ENCODE measurements at regions not wholly inside any gene's neighbourhood (a gene's known extent, or its start where the extent isn't known, plus 50 kb on each side); places are given as distances from the start of the nearest gene placed in this dataset.

GRCh38 chr5:167631191-167631590, 660.3 kb upstream of the WWC1 start:
- Histone ChIP-seq H3K9me3 (replicated peaks in 1 of 2; ENCODE audit: control insufficient read depth in 1 of 2, insufficient read depth in 1 of 2, low read length in 2 of 2) (no peaks in the 10 kb centered on the region), H3K27ac (ENCODE audit: low read depth in 1 of 2, low read length in 2 of 2) (no peak overlapping the region), H3K36me3 (replicated peaks in 1 of 2; ENCODE audit: control insufficient read depth in 1 of 2, insufficient read depth in 2 of 2, low read length in 2 of 2) (no peaks in the 10 kb centered on the region), H4K20me1 (ENCODE audit: insufficient read depth, low read length) (no peaks in the 10 kb centered on the region), H3K4me1 (ENCODE audit: control insufficient read depth in 1 of 2, insufficient read depth in 2 of 2, low read length in 2 of 2) (no peaks in the 10 kb centered on the region), H3K9ac (ENCODE audit: insufficient read depth, low read length, poor library complexity, severe bottlenecking) (no peak overlapping the region), H3K27me3 (ENCODE audit: control insufficient read depth in 2 of 2, insufficient read depth in 2 of 2, low read length in 2 of 2) (no peaks in the 10 kb centered on the region), H3K4me2 (replicated peaks; ENCODE audit: extremely low read depth, low read length, poor library complexity, severe bottlenecking) (no peak overlapping the region), H3K79me2 (ENCODE audit: insufficient read depth, low read length) (no peaks in the 10 kb centered on the region), H3K4me3 (replicated peaks in 1 of 3; ENCODE audit: low read depth in 2 of 3, low read length in 3 of 3) (no peak overlapping the region), H2AFZ (ENCODE audit: insufficient read depth, low read depth, low read length, poor library complexity, severe bottlenecking) (no peak overlapping the region)
- no peak overlapping the region for H3K27ac Mint-ChIP-seq
- no peaks in the 10 kb centered on the region for H3K36me3 Mint-ChIP-seq
- no peak for DNase-seq
- 83% methylated on average over 5 of the region's 7 CpGs for WGBS (ENCODE audit: insufficient coverage)
- intact Hi-C loops (cut with micrococcal nuclease) = no loop called here
- H3K9me3 Mint-ChIP-seq = peaks cover 0 to 3% (median 1%) of the 10 kb centered on the region in 7 donors
- H3K4me1 Mint-ChIP-seq = no peaks in the 10 kb centered on the region
- H3K27me3 Mint-ChIP-seq (ENCODE audit: low read depth in 3 of 3) = peaks cover 0 to 2% (median 0%) of the 10 kb centered on the region in 3 donors
- no peak overlapping the region for H3K4me3 Mint-ChIP-seq
- TF ChIP-seq CTCF (IDR thresholded peaks at IDR 0.05) = no peak

- 83% methylated on average over 2 of the region's 3 CpGs for WGBS (ENCODE audit: insufficient coverage)
- Histone ChIP-seq H3K4me2 (replicated peaks; ENCODE audit: extremely low read depth, low read length, poor library complexity, severe bottlenecking) (no peak overlapping the region), H2AFZ (ENCODE audit: insufficient read depth, low read depth, low read length, poor library complexity, severe bottlenecking) (no peak overlapping the region), H3K27ac (ENCODE audit: low read depth in 1 of 2, low read length in 2 of 2) (no peak overlapping the region), H3K79me2 (ENCODE audit: insufficient read depth, low read length) (no peaks in the 10 kb centered on the region), H3K4me3 (replicated peaks in 1 of 3; ENCODE audit: low read depth in 2 of 3, low read length in 3 of 3) (no peak overlapping the region), H3K4me1 (ENCODE audit: control insufficient read depth in 1 of 2, insufficient read depth in 2 of 2, low read length in 2 of 2) (no peaks in the 10 kb centered on the region), H3K9me3 (replicated peaks in 1 of 2; ENCODE audit: control insufficient read depth in 1 of 2, insufficient read depth in 1 of 2, low read length in 2 of 2) (no peaks in the 10 kb centered on the region), H3K9ac (ENCODE audit: insufficient read depth, low read length, poor library complexity, severe bottlenecking) (no peak overlapping the region), H3K36me3 (replicated peaks in 1 of 2; ENCODE audit: control insufficient read depth in 1 of 2, insufficient read depth in 2 of 2, low read length in 2 of 2) (no peaks in the 10 kb centered on the region), H3K27me3 (ENCODE audit: control insufficient read depth in 2 of 2, insufficient read depth in 2 of 2, low read length in 2 of 2) (no peaks in the 10 kb centered on the region), H4K20me1 (ENCODE audit: insufficient read depth, low read length) (no peaks in the 10 kb centered on the region)
- no peak for DNase-seq
- Mint-ChIP-seq H3K4me1 (no peaks in the 10 kb centered on the region), H3K27ac (no peak overlapping the region), H3K27me3 (ENCODE audit: low read depth in 3 of 3) (peaks cover 0 to 2% (median 1%) of the 10 kb centered on the region in 3 donors), H3K4me3 (no peak overlapping the region), H3K36me3 (no peaks in the 10 kb centered on the region), H3K9me3 (peaks cover 0 to 5% (median 1%) of the 10 kb centered on the region in 7 donors)
- no peak for TF ChIP-seq CTCF (IDR thresholded peaks at IDR 0.05)
- intact Hi-C loops (cut with micrococcal nuclease) = no loop called here
These were observed 658.3 kb upstream of the WWC1 start for GRCh38 chr5:167633114-167633513.

All from CD14-positive monocyte (primary cell).